Mesothelial cell of epicardium (in vitro differentiated cells): ENCODE measurements at regions not wholly inside any gene's neighbourhood (a gene's known extent, or its start where the extent isn't known, plus 50 kb on each side); places are given as distances from the start of the nearest gene placed in this dataset.

Source experiments
- DNase-seq, 2 experiments: peaks; one replicate each; pipeline ENCODE4 v3.0.0; 2021; ENCODE audit warnings: low spot score in 2 of 2; ENCODE audit not compliant: unreplicated experiment in 2 of 2
- H3K27ac Mint-ChIP-seq: 2 replicates; pipeline ENCODE4 v1.8.0; 2021; ENCODE audit warnings: mixed read lengths
- H3K27me3 Mint-ChIP-seq: 2 replicates; pipeline ENCODE4 v1.8.0; 2021; ENCODE audit warnings: low read depth, mixed read lengths
- H3K36me3 Mint-ChIP-seq: 2 replicates; pipeline ENCODE4 v1.8.0; 2021; ENCODE audit warnings: mixed read lengths
- H3K4me1 Mint-ChIP-seq: 2 replicates; pipeline ENCODE4 v1.8.0; 2021; ENCODE audit warnings: mixed read lengths
- H3K4me3 Mint-ChIP-seq: 2 replicates; pipeline ENCODE4 v1.8.0; 2021; ENCODE audit warnings: mild to moderate bottlenecking, moderate library complexity, mixed read lengths
- H3K9me3 Mint-ChIP-seq: 2 replicates; pipeline ENCODE4 v1.8.0; 2021; ENCODE audit warnings: mixed read lengths
- CTCF ChIP-seq: fragments of 200-600 bp; sonication (generic); IDR thresholded peaks from one replicate; pipeline ENCODE4 v1.5.0; 2021; ENCODE audit warnings: antibody characterized with exemption; ENCODE audit not compliant: unreplicated experiment

- no peak for DNase-seq
- no peak overlapping the region for H3K27ac Mint-ChIP-seq
- H3K4me3 Mint-ChIP-seq: no peak overlapping the region
- no peak for TF ChIP-seq CTCF
- peaks cover 8% of the 10 kb centered on the region for H3K4me1 Mint-ChIP-seq
- no peaks in the 10 kb centered on the region for H3K36me3 Mint-ChIP-seq
- no peaks in the 10 kb centered on the region for H3K9me3 Mint-ChIP-seq
- H3K27me3 Mint-ChIP-seq: peaks cover 7% of the 10 kb centered on the region
Measured at GRCh38 chr18:78774741-78775141, 204.9 kb upstream of the SALL3 start.

GRCh38 chr18:78776151-78776550, 203.5 kb upstream of the SALL3 start:
- no peaks in the 10 kb centered on the region for H3K36me3 Mint-ChIP-seq
- no peak overlapping the region for H3K4me3 Mint-ChIP-seq
- no peaks in the 10 kb centered on the region for H3K9me3 Mint-ChIP-seq
- no peak for TF ChIP-seq CTCF
- no peak for DNase-seq
- no peak overlapping the region for H3K27ac Mint-ChIP-seq
- H3K27me3 Mint-ChIP-seq: peaks cover 7% of the 10 kb centered on the region
- H3K4me1 Mint-ChIP-seq: peaks cover 8% of the 10 kb centered on the region

GRCh38 chr18:78776706-78777285, 202.8 kb upstream of the SALL3 start:
- no peak overlapping the region for H3K27ac Mint-ChIP-seq
- no peak for DNase-seq
- H3K9me3 Mint-ChIP-seq: no peaks in the 10 kb centered on the region
- no peaks in the 10 kb centered on the region for H3K36me3 Mint-ChIP-seq
- H3K4me1 Mint-ChIP-seq: peaks cover 8% of the 10 kb centered on the region
- no peak for TF ChIP-seq CTCF
- H3K27me3 Mint-ChIP-seq: peaks cover 7% of the 10 kb centered on the region
- H3K4me3 Mint-ChIP-seq: no peak overlapping the region

- Mint-ChIP-seq H3K36me3 (no peaks in the 10 kb centered on the region), H3K27me3 (peaks cover 4% of the 10 kb centered on the region), H3K27ac (no peak overlapping the region), H3K4me3 (no peak overlapping the region), H3K9me3 (no peaks in the 10 kb centered on the region), H3K4me1 (peaks cover 8% of the 10 kb centered on the region)
- no peak for TF ChIP-seq CTCF
- DNase-seq: no peak
Measured at GRCh38 chr18:78777992-78778391, 201.6 kb upstream of the SALL3 start.

- DNase-seq: no peak
- Mint-ChIP-seq H3K4me3 (no peak overlapping the region), H3K4me1 (peaks cover 8% of the 10 kb centered on the region), H3K36me3 (no peaks in the 10 kb centered on the region), H3K27me3 (peaks cover 4% of the 10 kb centered on the region), H3K9me3 (no peaks in the 10 kb centered on the region), H3K27ac (no peak overlapping the region)
- no peak for TF ChIP-seq CTCF
Measured at GRCh38 chr18:78778651-78779050, 201.0 kb upstream of the SALL3 start.
